Naive thymus-derived CD4-positive, alpha-beta T cell (primary cell): ENCODE measurements at regions not wholly inside any gene's neighbourhood (a gene's known extent, or its start where the extent isn't known, plus 50 kb on each side); places are given as distances from the start of the nearest gene placed in this dataset.
"Not testable (repeated sequence)": the region's sequence is repeated elsewhere in the genome, so short reads cannot be mapped to it uniquely, and the experiment has no call there.

ENCODE experiments used
- ATAC-seq: fragments of 150-1000 bp; cut with Tn5 transposase; 2 replicates; pipeline ENCODE4 v1.10.0; 2021; ENCODE audit warnings: mild to moderate bottlenecking, moderate library complexity
- CTCF ChIA-PET: fragments of 350-600 bp; sonication (Branson Sonifier 250); formaldehyde crosslinking; loops from one replicate; lab custom pipeline; 2021; ENCODE audit warnings: antibody characterized with exemption; lab: Charles Lee
- POLR2A ChIA-PET: fragments of 350-600 bp; sonication (Branson Sonifier 250); formaldehyde crosslinking; loops from one replicate; lab custom pipeline; 2021; ENCODE audit warnings: antibody characterized with exemption, inconsistent platforms; lab: Charles Lee
- DNase-seq, 9 donors: peaks; one replicate each; pipeline versions ENCODE4 v3.0.0 to v3.0.0-alpha.2; 2020 to 2022; ENCODE audit warnings: mixed read lengths in 1 of 9
- H3K27ac ChIP-seq: one replicate; pipeline ENCODE4 v1.7.0; 2013; ENCODE audit warnings: mild to moderate bottlenecking, low read depth, low read length, moderate library complexity
- H3K27me3 ChIP-seq, 2 donors: one replicate each; pipeline ENCODE4 v1.7.0; 2013; ENCODE audit warnings: low read length in 2 of 2, mild to moderate bottlenecking in 2 of 2, moderate library complexity in 2 of 2; ENCODE audit not compliant: control insufficient read depth in 2 of 2, insufficient read depth in 2 of 2
- H3K36me3 ChIP-seq, 3 experiments: 1 replicate in 2 of 3; 2 replicates in 1 of 3; pipeline ENCODE4 v1.7.0; 2013; ENCODE audit warnings: low read length in 3 of 3, mild to moderate bottlenecking in 3 of 3, moderate library complexity in 1 of 3; ENCODE audit not compliant: insufficient read depth in 3 of 3, control insufficient read depth in 2 of 3
- H3K4me1 ChIP-seq, 2 donors: one replicate each; pipeline ENCODE4 v1.7.0; 2013; ENCODE audit warnings: low read length in 2 of 2, mild to moderate bottlenecking in 2 of 2, moderate library complexity in 1 of 2; ENCODE audit not compliant: control insufficient read depth in 2 of 2, insufficient read depth in 2 of 2
- H3K4me3 ChIP-seq: 2 replicates; pipeline ENCODE4 v1.7.0; 2013; ENCODE audit warnings: mild to moderate bottlenecking, low read length
- H3K9me3 ChIP-seq, 3 experiments: 1 replicate in 2 of 3; 2 replicates in 1 of 3; pipeline ENCODE4 v1.7.0; 2013; ENCODE audit warnings: low read length in 3 of 3; ENCODE audit not compliant: control insufficient read depth in 2 of 3
- H3K27ac Mint-ChIP-seq, 9 donors: one replicate each; pipeline ENCODE4 v1.8.0; 2020 to 2022; ENCODE audit warnings: mixed read lengths in 9 of 9, mild to moderate bottlenecking in 8 of 9, moderate library complexity in 5 of 9, inconsistent platforms in 2 of 9
- H3K27me3 Mint-ChIP-seq, 5 donors: one replicate each; pipeline ENCODE4 v1.8.0; 2021 to 2022; ENCODE audit warnings: mixed read lengths in 5 of 5, mild to moderate bottlenecking in 1 of 5
- H3K36me3 Mint-ChIP-seq, 5 donors: one replicate each; pipeline ENCODE4 v1.8.0; 2020 to 2022; ENCODE audit warnings: mixed read lengths in 5 of 5, mild to moderate bottlenecking in 3 of 5, inconsistent platforms in 1 of 5
- H3K4me1 Mint-ChIP-seq, 7 donors: one replicate each; pipeline ENCODE4 v1.8.0; 2020 to 2022; ENCODE audit warnings: mixed read lengths in 7 of 7, mild to moderate bottlenecking in 3 of 7, inconsistent platforms in 1 of 7
- H3K4me3 Mint-ChIP-seq, 10 donors: one replicate each; pipeline ENCODE4 v1.8.0; 2020 to 2022; ENCODE audit warnings: mild to moderate bottlenecking in 10 of 10, mixed read lengths in 10 of 10, moderate library complexity in 6 of 10, inconsistent platforms in 2 of 10
- H3K9me3 Mint-ChIP-seq, 11 donors: one replicate each; pipeline ENCODE4 v1.8.0; 2020 to 2022; ENCODE audit warnings: mixed read lengths in 11 of 11, mild to moderate bottlenecking in 4 of 11, inconsistent platforms in 1 of 11, moderate library complexity in 1 of 11
- intact Hi-C, 2 donors: fragments of 100-400 bp; cut with micrococcal nuclease; formaldehyde crosslinking; loops; one replicate each; pipeline ENCODE4 v1.15.1; 2023

- no peak for DNase-seq
- CTCF ChIA-PET: no interaction called here
- H3K4me3 Mint-ChIP-seq: no peak overlapping the region
- intact Hi-C loops: no loop called here
- Histone ChIP-seq H3K36me3 (no peaks in the 10 kb centered on the region), H3K27me3 (no peaks in the 10 kb centered on the region), H3K27ac (no peak overlapping the region), H3K4me1 (no peaks in the 10 kb centered on the region), H3K9me3 (no peaks in the 10 kb centered on the region), H3K4me3 (no peak overlapping the region)
- H3K9me3 Mint-ChIP-seq: peaks cover 0 to 15% (median 5%) of the 10 kb centered on the region in 11 donors
- no peak for ATAC-seq
- H3K36me3 Mint-ChIP-seq: no peaks in the 10 kb centered on the region
- H3K27me3 Mint-ChIP-seq: no peaks in the 10 kb centered on the region
- POLR2A ChIA-PET: no interaction called here
- no peak overlapping the region for H3K27ac Mint-ChIP-seq
- no peaks in the 10 kb centered on the region for H3K4me1 Mint-ChIP-seq
Measured at GRCh38 chr5:29148581-29148980, 2044.9 kb upstream of the CDH6 start.

GRCh38 chr5:29148073-29148472 is 2045.4 kb upstream of the CDH6 start:
- ATAC-seq (no peak), DNase-seq (no peak)
- POLR2A ChIA-PET: no interaction called here
- H3K4me3 Mint-ChIP-seq: no peak overlapping the region
- H3K36me3 Mint-ChIP-seq: no peaks in the 10 kb centered on the region
- H3K9me3 Mint-ChIP-seq: peaks cover 0 to 14% (median 4%) of the 10 kb centered on the region in 11 donors
- no peak overlapping the region for H3K4me3 ChIP-seq
- intact Hi-C loops: no loop called here
- no peaks in the 10 kb centered on the region for H3K36me3 ChIP-seq
- no peaks in the 10 kb centered on the region for H3K9me3 ChIP-seq
- H3K27me3 Mint-ChIP-seq: no peaks in the 10 kb centered on the region
- no peak overlapping the region for H3K27ac Mint-ChIP-seq
- CTCF ChIA-PET: no interaction called here
- H3K4me1 Mint-ChIP-seq: no peaks in the 10 kb centered on the region
- no peak overlapping the region for H3K27ac ChIP-seq
- no peaks in the 10 kb centered on the region for H3K27me3 ChIP-seq
- no peaks in the 10 kb centered on the region for H3K4me1 ChIP-seq

GRCh38 chr5:29143266-29143665 is 2050.2 kb upstream of the CDH6 start:
- ATAC-seq: no peak

GRCh38 chr5:29134418-29134817 is 2059.1 kb upstream of the CDH6 start:
- no peaks in the 10 kb centered on the region for H3K4me1 Mint-ChIP-seq
- Histone ChIP-seq H3K4me1 (no peaks in the 10 kb centered on the region), H3K27ac (no peak overlapping the region), H3K27me3 (no peaks in the 10 kb centered on the region), H3K36me3 (no peaks in the 10 kb centered on the region), H3K4me3 (no peak overlapping the region), H3K9me3 (no peaks in the 10 kb centered on the region)
- H3K4me3 Mint-ChIP-seq: no peak overlapping the region
- intact Hi-C loops: no loop called here
- no peak overlapping the region for H3K27ac Mint-ChIP-seq
- DNase-seq: no peak
- no peaks in the 10 kb centered on the region for H3K36me3 Mint-ChIP-seq
- no peak for ATAC-seq
- ChIA-PET CTCF (no interaction called here), POLR2A (no interaction called here)
- peaks cover 0 to 26% (median 10%) of the 10 kb centered on the region in 11 donors for H3K9me3 Mint-ChIP-seq
- no peaks in the 10 kb centered on the region for H3K27me3 Mint-ChIP-seq

More at GRCh38 chr5:29143266-29143665, 2050.2 kb upstream of the CDH6 start:
- intact Hi-C loops: no loop called here
- Histone ChIP-seq H3K36me3 (no peaks in the 10 kb centered on the region), H3K4me3 (no peak overlapping the region), H3K9me3 (no peaks in the 10 kb centered on the region), H3K27ac (no peak overlapping the region), H3K4me1 (no peaks in the 10 kb centered on the region), H3K27me3 (no peaks in the 10 kb centered on the region)
- POLR2A ChIA-PET: no interaction called here
- Mint-ChIP-seq H3K27ac (no peak overlapping the region), H3K27me3 (no peaks in the 10 kb centered on the region), H3K9me3 (peaks cover 0 to 14% (median 4%) of the 10 kb centered on the region in 11 donors), H3K36me3 (no peaks in the 10 kb centered on the region), H3K4me1 (no peaks in the 10 kb centered on the region), H3K4me3 (no peak overlapping the region)
- CTCF ChIA-PET: no interaction called here
- DNase-seq: no peak

GRCh38 chr5:29131285-29131684 is 2062.2 kb upstream of the CDH6 start:
- intact Hi-C loops: no loop called here
- Histone ChIP-seq H3K36me3 (no peaks in the 10 kb centered on the region), H3K27me3 (no peaks in the 10 kb centered on the region), H3K4me3 (no peak overlapping the region), H3K4me1 (no peaks in the 10 kb centered on the region), H3K9me3 (no peaks in the 10 kb centered on the region), H3K27ac (no peak overlapping the region)
- H3K36me3 Mint-ChIP-seq: no peaks in the 10 kb centered on the region
- ATAC-seq: no peak
- no peak overlapping the region for H3K4me3 Mint-ChIP-seq
- no peaks in the 10 kb centered on the region for H3K4me1 Mint-ChIP-seq
- no peaks in the 10 kb centered on the region for H3K27me3 Mint-ChIP-seq
- no peak overlapping the region for H3K27ac Mint-ChIP-seq
- ChIA-PET CTCF (no interaction called here), POLR2A (no interaction called here)
- DNase-seq: no peak
- H3K9me3 Mint-ChIP-seq: peaks cover 0 to 35% (median 7%) of the 10 kb centered on the region in 11 donors

GRCh38 chr5:29130786-29131185 is 2062.7 kb upstream of the CDH6 start:
- ATAC-seq (no peak), DNase-seq (no peak)
- Mint-ChIP-seq H3K4me1 (no peaks in the 10 kb centered on the region), H3K36me3 (no peaks in the 10 kb centered on the region), H3K27me3 (no peaks in the 10 kb centered on the region), H3K4me3 (no peak overlapping the region), H3K9me3 (peaks cover 0 to 34% (median 7%) of the 10 kb centered on the region in 11 donors), H3K27ac (no peak overlapping the region)
- Histone ChIP-seq H3K4me3 (no peak overlapping the region), H3K4me1 (no peaks in the 10 kb centered on the region), H3K36me3 (no peaks in the 10 kb centered on the region), H3K27me3 (no peaks in the 10 kb centered on the region), H3K9me3 (no peaks in the 10 kb centered on the region), H3K27ac (no peak overlapping the region)
- ChIA-PET POLR2A (no interaction called here), CTCF (no interaction called here)
- intact Hi-C loops: no loop called here

- intact Hi-C loops, ATAC-seq, H3K4me1 ChIP-seq, H3K27me3 Mint-ChIP-seq, H3K4me3 ChIP-seq, H3K27ac Mint-ChIP-seq, H3K27ac ChIP-seq, H3K4me3 Mint-ChIP-seq, H3K36me3 ChIP-seq, H3K27me3 ChIP-seq, H3K4me1 Mint-ChIP-seq, DNase-seq, H3K9me3 ChIP-seq, POLR2A ChIA-PET, CTCF ChIA-PET, H3K36me3 Mint-ChIP-seq: not testable (repeated sequence)
- peaks cover 0 to 28% (median 12%) of the 10 kb centered on the region in 11 donors for H3K9me3 Mint-ChIP-seq
Measured at GRCh38 chr5:29127524-29128156, 2065.8 kb upstream of the CDH6 start.
